HCEC 1CT (cell line): ENCODE measurements at regions not wholly inside any gene's neighbourhood (a gene's known extent, or its start where the extent isn't known, plus 50 kb on each side); places are given as distances from the start of the nearest gene placed in this dataset.
"Not testable (repeated sequence)": the region's sequence is repeated elsewhere in the genome, so short reads cannot be mapped to it uniquely, and the experiment has no call there.

Source experiments
- DNase-seq: peaks from one replicate; pipeline ENCODE4 v3.0.0-alpha.2; 2017

DNA sequence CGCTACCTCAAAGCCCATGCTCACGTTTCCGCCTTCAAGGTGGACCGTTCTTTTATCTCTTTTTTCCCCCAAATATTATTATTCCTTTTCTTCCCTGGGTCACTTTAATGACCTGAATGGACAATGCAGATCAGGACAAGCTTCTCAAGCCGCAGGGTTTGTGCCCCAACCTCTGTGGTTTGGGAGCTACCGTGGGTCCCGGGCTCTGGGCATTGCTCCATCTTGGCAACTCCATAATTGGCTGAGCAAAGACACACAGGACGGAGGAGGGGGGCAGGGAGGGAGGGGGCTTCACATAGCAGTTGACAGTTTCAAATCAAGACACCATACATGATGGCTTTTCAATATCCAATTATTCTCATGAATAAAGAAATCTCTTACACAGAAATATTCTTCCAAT is 308.1 kb upstream of the FZD8 start:
- DNase-seq = no peak

DNA sequence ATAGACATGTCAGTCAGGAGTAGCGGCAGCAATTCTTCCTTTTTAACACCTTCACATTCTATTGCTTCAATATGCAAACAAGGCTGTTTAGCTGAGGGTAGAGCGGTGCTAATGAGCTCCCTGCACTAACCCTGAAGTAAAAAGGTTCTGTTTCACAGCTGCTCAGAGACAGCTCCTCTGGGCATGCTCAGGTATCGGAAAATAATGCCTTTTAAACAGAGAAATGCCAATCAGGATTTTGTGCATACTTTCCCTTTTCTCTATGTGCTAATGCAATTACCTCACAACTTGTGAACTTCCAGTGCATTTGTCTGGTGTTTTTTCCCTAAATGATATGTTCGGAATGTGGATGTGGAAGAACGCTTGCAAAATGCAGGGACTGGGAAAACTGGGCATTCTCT is 307.7 kb upstream of the FZD8 start:
- DNase-seq = no peak

DNA sequence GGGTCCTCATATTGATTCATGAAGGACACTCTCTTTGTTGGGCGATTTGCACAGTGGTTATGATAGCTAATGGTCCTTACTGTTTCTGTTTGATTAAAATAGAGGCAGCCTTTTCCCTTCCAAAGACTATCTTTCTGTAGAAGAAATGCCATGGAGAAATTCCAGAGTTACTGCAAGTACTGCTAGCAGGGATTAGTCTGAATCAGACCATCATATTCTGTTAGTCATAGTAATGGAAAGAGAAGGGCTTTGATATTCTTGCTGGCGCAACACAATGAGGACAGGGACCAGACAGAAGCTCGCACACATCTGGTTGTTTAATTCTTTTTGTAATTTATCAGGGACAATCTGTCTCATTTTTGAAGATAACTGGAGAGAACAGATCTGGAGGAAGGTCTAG is 304.5 kb upstream of the FZD8 start:
- DNase-seq = peak; percentile 33

GRCh38 chr10:35942057-35942456 is 300.0 kb upstream of the FZD8 start:
- DNase-seq = no peak

- DNase-seq = peak; percentile 24
These were observed 298.3 kb upstream of the FZD8 start for GRCh38 chr10:35940141-35941041.

DNA sequence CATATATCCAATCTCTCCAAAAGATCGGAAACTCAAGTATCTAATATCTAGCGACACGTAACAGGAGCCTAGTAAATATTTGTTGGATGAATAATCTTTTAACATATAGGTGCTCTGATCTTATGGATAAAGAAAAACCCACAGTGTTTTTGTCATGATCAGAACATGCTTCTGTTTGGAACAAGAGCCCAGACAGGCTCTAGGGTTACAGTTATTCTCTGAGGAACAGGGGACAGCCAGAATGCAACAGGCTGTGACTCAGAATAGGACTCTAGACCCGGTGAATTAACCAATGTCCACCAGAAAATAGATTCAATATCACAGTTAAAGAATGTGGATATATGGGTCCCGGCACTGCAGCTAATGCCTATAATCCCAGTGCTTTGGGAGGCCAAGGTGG is 296.1 kb upstream of the FZD8 start:
- no peak for DNase-seq

DNA sequence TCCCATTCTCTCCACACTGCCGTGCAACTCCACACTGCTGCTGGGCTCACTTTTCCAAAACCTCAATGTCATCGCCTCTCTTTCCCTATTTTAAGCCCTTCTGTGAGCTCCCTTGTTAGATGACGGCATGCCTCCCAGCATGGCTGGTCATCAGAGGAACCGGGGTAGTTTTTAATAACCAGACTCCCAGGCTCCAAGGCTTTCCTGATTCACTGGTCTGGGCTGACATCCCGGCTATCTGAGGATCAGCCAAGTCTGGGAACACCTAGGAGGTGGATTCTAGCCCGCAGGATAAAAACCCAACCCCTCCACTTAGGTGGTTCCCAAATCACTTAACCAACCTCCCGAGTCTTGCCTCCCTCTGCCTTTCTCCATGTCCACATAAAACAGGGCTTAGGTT is 295.4 kb upstream of the FZD8 start:
- DNase-seq = no peak

DNA sequence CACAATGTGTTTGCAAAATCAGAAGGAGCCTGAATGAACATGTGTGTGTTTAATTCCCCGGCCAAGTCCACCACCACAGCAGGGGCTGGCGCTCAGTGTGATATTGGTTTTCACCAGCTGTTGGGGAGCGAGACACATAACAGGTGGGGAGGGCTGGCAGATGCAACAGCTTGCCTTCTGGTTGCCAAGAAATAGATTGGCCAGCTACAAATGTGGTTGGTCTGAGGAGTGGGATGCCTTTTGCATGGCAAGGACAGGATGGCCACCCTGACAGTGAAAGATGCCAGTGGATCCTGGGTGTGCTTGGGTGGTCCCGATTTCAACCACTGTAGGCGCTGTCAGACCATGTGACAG is 292.5 kb upstream of the FZD8 start:
- no peak for DNase-seq

DNA sequence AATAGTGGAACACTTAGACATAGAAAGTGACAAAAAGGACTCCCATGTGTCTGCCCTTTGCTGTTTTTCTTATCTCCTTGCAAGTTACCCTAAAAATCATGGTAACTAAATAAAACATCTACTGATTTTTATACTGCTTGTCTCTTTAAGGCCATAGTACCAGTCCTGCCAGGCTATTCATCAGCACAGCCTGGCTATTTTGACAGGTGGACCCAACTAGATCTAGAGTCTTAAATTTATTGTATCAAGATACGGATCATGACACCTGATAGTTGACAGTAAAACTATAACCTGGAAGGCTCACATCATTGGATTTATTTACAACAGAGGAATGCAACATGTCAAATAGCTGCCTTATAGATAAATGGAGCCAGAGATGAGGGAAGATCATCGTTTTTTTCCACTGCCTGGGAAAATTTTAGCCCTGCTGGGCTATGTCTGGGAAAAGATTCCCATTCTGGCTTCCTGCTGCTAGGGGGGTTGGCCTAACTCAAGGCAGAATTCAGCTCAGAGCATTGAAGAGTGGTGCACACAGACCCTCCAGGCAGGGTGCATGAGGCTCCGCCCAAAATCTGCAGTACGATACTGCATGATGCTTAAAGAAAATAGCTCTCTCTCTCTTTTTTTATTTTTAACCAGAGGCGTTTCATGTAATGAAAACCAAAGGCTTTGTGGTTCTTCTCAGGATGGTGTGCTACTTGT is 292.0 kb upstream of the FZD8 start:
- no peak for DNase-seq

DNA sequence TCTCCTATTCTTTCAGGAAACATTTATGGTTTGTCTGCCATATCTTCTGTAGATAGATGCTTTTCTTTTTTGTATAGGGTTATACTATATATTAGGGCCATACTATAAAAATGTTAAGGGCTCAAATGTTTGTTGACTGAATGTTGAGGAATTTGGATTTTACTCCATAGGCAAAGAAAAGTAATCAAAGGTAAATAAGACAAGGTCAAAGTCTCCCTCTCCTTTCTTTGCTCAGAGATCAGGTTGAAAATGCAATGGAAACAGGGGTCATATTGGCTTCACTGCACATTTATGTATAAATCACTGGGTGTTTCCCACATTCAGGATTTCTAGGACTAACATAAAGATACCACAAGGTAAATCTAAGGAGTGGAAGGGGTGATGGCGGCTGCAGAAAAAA is 291.4 kb upstream of the FZD8 start:
- no peak for DNase-seq

- not testable (repeated sequence) for DNase-seq
These were observed 287.9 kb upstream of the FZD8 start for GRCh38 chr10:35929962-35930361.

DNA sequence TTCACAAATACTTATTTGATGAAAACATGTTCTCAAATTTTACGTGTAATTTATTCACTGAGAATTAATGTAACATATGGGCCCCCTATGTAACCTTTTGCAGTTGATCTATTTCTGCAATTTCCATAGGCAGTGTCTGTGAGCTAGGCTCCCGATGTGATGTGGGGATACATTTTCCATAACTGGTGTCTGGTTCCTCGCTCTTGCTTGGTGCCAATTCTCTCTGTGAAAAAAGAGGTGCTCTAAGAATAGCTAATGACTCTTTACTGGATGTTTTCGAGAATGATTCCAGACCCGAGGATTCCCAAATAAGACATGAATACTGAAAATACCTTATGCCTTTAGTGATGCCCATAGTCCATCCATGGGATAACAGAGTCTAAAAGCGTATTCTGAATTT is 286.7 kb upstream of the FZD8 start:
- no peak for DNase-seq

DNA sequence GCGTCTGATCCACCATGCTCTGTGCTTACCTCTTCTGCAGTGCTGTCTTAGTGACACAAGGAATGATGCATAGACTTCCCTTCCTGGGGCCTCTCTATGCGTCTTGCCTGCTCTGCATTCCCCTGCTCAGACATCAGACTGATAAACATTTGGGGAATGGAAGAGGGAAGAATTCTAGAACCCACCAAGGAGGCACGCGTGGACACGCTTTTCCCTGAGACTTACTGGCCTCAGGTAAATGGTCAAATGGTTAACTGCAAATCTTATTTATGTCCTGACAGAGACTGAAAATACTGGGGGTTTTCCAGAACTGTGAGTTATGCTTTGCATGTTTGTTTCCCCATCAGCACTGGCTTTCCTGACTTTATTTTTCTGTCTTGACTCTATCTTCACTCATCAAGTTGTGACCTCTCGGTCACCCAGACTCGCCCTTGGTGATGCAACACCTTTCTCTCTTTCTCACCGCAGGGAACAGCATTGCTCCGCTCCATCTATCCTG is 285.9 kb upstream of the FZD8 start:
- DNase-seq = no peak

DNA sequence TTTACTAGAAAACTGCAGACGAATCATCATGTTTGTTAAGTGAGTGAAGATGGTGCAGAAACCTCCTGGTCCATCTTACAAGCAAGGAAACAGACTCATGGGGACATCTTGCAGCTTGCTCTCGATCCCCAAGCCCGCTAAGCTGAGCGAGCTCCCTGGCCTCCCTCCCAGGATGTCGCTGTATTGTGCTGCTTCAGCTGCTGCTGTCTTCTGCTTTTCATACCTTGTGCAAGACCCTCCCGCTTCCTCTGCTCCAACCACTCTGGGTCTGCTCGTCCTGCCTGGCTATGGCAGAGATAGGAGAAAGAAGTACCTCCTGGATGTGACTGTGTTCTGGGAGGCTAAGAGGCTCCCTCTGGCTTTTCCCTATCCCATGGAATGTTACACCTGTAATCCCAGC is 285.2 kb upstream of the FZD8 start:
- no peak for DNase-seq

DNA sequence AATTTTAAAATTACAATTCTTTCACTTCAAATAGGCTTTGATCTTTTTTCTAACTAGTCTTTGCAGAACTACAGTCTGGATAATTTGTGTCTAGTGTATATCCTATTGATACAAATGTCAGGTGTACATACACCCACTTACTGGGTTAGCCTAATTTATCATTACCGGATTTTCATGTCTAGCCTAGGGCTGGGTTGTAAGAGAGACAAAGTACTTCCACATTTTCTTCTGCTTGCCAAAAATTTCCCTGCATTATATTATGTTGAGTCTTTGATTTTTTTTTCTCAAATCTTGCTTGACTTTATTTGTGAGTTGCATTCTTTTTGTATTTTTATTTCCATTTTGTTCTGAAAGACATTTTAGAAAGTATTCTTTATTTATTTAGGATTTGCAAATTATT is 284.8 kb upstream of the FZD8 start:
- DNase-seq = no peak

DNA sequence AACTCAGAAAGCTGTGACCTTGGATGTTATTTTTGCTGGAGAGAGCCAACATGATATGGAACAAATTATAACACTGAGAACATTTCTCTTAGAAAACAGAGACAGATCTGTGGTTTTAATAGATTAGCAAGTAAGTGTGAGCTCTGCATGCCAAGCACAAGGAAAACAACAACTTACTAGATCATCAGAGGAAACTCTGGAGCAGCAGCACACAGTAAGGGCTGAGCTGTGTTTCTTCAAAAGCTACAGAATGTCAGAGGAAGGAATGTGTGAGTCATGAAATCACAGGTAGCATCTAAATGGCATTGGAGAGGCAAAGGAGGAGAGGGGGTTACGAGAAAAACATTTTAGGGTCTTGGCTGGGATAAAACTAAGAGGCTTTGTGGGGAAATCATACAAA is 283.4 kb upstream of the FZD8 start:
- DNase-seq = no peak

GRCh38 chr10:35924759-35925158 is 282.7 kb upstream of the FZD8 start:
- DNase-seq = no peak

DNA sequence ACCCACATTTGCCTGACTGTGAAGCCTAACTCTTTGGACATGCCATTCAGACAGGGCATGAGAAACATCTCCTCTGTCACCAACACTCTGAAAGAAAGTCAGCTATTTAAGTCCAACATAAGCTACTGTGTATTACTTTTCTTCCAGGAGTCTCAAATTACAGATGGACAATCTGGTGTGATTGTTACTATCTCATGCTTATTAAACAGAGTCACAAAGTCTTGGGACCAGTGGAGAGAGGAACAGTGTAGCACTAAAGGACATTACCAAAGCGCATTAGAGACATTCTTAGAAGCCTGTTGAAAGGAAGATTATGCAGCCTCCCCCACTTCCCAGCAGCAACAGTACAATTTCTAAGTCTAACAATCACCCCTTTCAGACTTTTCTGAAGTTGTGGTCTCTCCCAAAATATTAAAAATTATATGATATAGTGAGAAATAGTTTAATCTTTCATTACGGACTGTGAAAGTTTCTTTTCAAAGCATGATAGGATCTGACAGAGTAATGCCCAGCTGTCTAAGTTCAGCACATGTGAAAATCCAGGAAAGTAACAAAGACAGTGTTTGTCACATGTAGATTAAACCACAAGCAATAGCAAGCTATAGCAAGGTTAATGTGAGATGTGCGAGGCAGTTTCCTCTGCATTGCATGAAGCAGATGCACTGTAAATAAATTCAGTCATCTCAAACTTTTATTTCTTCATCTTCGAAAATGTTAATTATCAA is 280.9 kb upstream of the FZD8 start:
- DNase-seq = no peak

- no peak for DNase-seq
These were observed 279.8 kb upstream of the FZD8 start for GRCh38 chr10:35921866-35922350.

DNA sequence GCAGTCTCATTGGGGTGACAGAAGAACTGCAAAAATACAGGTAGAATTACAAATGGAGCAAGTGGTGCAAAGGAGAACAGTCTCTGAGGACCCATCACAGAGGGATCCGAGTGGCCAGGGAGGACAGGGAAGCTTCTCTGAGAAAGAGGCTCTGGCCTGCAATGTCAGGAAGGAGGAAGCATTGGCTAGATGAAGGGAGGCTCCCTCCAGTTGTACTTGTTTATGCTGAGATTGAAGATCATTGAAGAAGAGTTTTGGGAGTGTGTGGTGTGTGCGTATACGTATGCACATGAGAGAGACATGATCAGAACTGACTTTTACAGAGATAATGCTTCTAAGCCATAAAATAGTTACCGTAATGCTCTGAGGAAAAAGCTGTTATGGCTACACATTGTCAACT is 274.7 kb upstream of the FZD8 start:
- peak; percentile 24 for DNase-seq

- peak; percentile 84 for DNase-seq
These were observed 271.5 kb upstream of the FZD8 start for GRCh38 chr10:35913628-35914027.

DNA sequence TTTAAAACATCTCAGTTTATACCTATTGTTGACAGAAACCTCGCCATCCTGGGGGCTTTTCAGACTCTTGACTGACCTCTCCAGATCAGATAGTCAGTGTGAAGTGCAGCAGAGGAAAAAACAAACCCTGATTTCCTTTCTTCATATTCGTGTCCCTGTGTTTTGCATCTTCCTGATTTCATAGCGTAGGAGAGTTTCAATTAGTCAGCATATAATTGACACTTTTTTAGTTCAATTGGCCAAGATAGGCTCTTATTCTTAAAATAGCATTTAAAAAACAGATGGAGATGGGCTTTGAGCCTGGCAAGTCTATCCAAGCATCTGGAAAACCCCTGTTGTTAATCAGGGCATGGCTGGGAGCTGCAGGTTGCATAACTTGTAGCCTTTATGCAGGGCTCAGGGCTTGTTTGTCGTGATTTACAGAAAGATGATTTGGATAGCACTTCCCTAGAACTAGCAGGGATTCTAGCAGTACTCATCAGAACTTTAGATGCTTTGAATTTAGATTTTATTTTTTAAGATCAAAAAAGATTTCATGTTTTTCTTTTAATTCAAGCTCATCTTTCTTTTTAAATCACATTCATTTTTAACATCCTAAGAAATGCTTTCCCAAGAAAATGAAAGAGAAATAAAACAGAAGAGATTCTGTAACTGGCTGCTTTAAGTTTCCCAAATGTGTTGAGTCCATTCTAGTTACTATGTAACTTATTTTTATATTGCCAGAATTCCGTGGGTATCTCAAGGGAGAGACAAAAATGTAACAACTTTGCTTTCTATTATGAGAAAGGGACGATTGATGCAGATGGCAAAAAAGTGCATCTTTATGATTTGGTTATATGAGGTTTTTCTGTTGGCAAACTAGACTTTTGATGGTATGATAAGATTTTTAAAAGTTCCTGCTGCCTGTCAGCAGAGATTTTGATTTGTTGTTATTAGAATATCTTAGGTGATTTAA is 270.8 kb upstream of the FZD8 start:
- DNase-seq = peak; percentile 66
